GM12878 (cell line): ENCODE measurements at regions not wholly inside any gene's neighbourhood (a gene's known extent, or its start where the extent isn't known, plus 50 kb on each side); places are given as distances from the start of the nearest gene placed in this dataset.

ENCODE experiments used
- ATAC-seq: fragments of 200-7000 bp; cut with Tn5 transposase; 3 replicates; pipeline ENCODE4 v1.9.1; 2020; ENCODE audit warnings: mild to moderate bottlenecking, moderate library complexity
- BruUV-seq: library from RNA; stranded (reverse); fragments of 400-500 nt; replicated peaks from 2 replicates; lab custom pipeline; 2021; lab: Mats Ljungman, UMichigan
- CTCF ChIA-PET: fragments of 300-600 bp; sonication (Branson Sonifier 250); formaldehyde crosslinking; extraction: SDS; loops from one replicate; lab custom pipeline; 2021; ENCODE audit warnings: inconsistent platforms; lab: Yijun Ruan, JAX
- POLR2A ChIA-PET: fragments of 350-600 bp; formaldehyde crosslinking; extraction: SDS; loops from one replicate; lab custom pipeline; 2021; ENCODE audit warnings: inconsistent platforms; lab: Charles Lee
- RAD21 ChIA-PET: fragments of 300-600 bp; sonication (Branson Sonifier 250); formaldehyde crosslinking; loops from one replicate; lab custom pipeline; 2023; ENCODE audit warnings: antibody characterized with exemption; ENCODE audit not compliant: unreplicated experiment; lab: Charles Lee
- SMC1A ChIA-PET: fragments of 300-600 bp; sonication (Branson Sonifier 250); formaldehyde crosslinking; loops from one replicate; lab custom pipeline; 2023; ENCODE audit not compliant: unreplicated experiment, uncharacterized antibody; lab: Charles Lee
- DNase-seq: peaks from one replicate; pipeline ENCODE4 v3.0.0-alpha.2; 2011; ENCODE audit warnings: low read depth, low spot score
- FAIRE-seq: peaks from 3 replicates; lab custom pipeline; 2011; peaks lifted over from hg19 to GRCh38; lab: Jason Lieb, UNC
- H2AFZ ChIP-seq: 2 replicates; pipeline ENCODE4 v1.6.0; 2011; ENCODE audit warnings: low read depth, low read length, control low read depth; ENCODE audit not compliant: control insufficient read depth
- H3K27ac ChIP-seq: 2 replicates; pipeline ENCODE4 v1.5.1; 2011; ENCODE audit warnings: control low read depth; ENCODE audit not compliant: control insufficient read depth, insufficient read depth
- H3K27me3 ChIP-seq, 2 experiments: replicated peaks in 1 of 2; 2 replicates each; pipeline versions ENCODE4 v1.6.0 to v1.6.1; 2011; ENCODE audit warnings: low read length in 1 of 2; ENCODE audit not compliant: control insufficient read depth in 2 of 2, insufficient read depth in 2 of 2
- H3K36me3 ChIP-seq, 2 experiments: 2 replicates each; pipeline ENCODE4 v1.5.1; 2011; ENCODE audit warnings: low read length in 1 of 2; ENCODE audit not compliant: control insufficient read depth in 2 of 2, insufficient read depth in 2 of 2
- H3K4me1 ChIP-seq: 2 replicates; pipeline ENCODE4 v1.6.1; 2011; ENCODE audit warnings: mild to moderate bottlenecking, low read length, moderate library complexity, mixed read lengths; ENCODE audit not compliant: control insufficient read depth, insufficient read depth
- H3K4me2 ChIP-seq: 2 replicates; pipeline ENCODE4 v1.6.0; 2011; ENCODE audit warnings: control low read depth; ENCODE audit not compliant: control insufficient read depth, insufficient read depth
- H3K4me3 ChIP-seq: fragments of 200-600 bp; sonication (generic); 2 replicates; pipeline ENCODE4 v1.5.1; 2016
- H3K79me2 ChIP-seq: 2 replicates; pipeline ENCODE4 v1.6.0; 2011; ENCODE audit warnings: low read length; ENCODE audit not compliant: control insufficient read depth, insufficient read depth
- H3K9ac ChIP-seq: 2 replicates; pipeline ENCODE4 v1.8.0; 2011; ENCODE audit warnings: low read length, control low read depth, mixed read lengths; ENCODE audit not compliant: control insufficient read depth, insufficient read depth
- H3K9me3 ChIP-seq: replicated peaks from 3 replicates; pipeline ENCODE4 v1.5.1; 2011; ENCODE audit warnings: mild to moderate bottlenecking, low read length; ENCODE audit not compliant: control insufficient read depth, insufficient read depth
- H4K20me1 ChIP-seq: 2 replicates; pipeline ENCODE4 v1.6.0; 2011; ENCODE audit not compliant: control insufficient read depth, insufficient read depth
- CBFB ChIP-seq: IDR thresholded peaks from 2 replicates; pipeline ENCODE4 v1.6.1; 2016; ENCODE audit warnings: antibody characterized with exemption, low read depth
- CHD1 ChIP-seq: IDR thresholded peaks from 2 replicates; pipeline ENCODE4 v1.6.1; 2012; ENCODE audit warnings: low read depth, low read length, improper control_type of control experiment
- KDM1A ChIP-seq: fragments of 200-600 bp; sonication (generic); IDR thresholded peaks from 2 replicates; pipeline ENCODE4 v1.6.1; 2016; ENCODE audit warnings: borderline replicate concordance
- MYB ChIP-seq: fragments of 150-350 bp; IDR thresholded peaks from 2 replicates; pipeline ENCODE4 v1.6.1; 2014; ENCODE audit warnings: mild to moderate bottlenecking, low read depth, low read length, borderline replicate concordance
- NR2F1 ChIP-seq: fragments of 450-650 bp; conservative IDR thresholded peaks from 2 replicates; pipeline ENCODE4 v1.6.1; 2017; ENCODE audit warnings: mild to moderate bottlenecking
- PAX8 ChIP-seq: fragments of 450-650 bp; IDR thresholded peaks from 2 replicates; pipeline ENCODE4 v1.6.1; 2017; ENCODE audit warnings: mild to moderate bottlenecking, moderate library complexity
- RELA ChIP-seq: fragments of 450-650 bp; IDR thresholded peaks from 2 replicates; pipeline ENCODE4 v1.8.0; 2014; ENCODE audit warnings: borderline replicate concordance; ENCODE audit not compliant: partially characterized antibody
- RUNX3 ChIP-seq: IDR thresholded peaks from 2 replicates; pipeline ENCODE4 v1.6.1; 2012; ENCODE audit warnings: low read length, inconsistent platforms
- SIN3A ChIP-seq: IDR thresholded peaks from 2 replicates; pipeline ENCODE4 v1.6.1; 2012; ENCODE audit warnings: low read depth, low read length, improper control_type of control experiment
- SMAD5 ChIP-seq: IDR thresholded peaks from 2 replicates; pipeline ENCODE4 v1.6.1; 2016; ENCODE audit warnings: antibody characterized with exemption, low read depth
- SPI1 ChIP-seq: IDR thresholded peaks from 2 replicates; pipeline ENCODE4 v1.6.1; 2011; ENCODE audit warnings: low read depth, mild to moderate bottlenecking, low read length, moderate library complexity, borderline replicate concordance; ENCODE audit not compliant: insufficient read depth
- SUZ12 ChIP-seq: fragments of 200-600 bp; sonication (generic); IDR thresholded peaks from one replicate; pipeline ENCODE4 v1.6.1; 2018; ENCODE audit warnings: antibody characterized with exemption, mild to moderate bottlenecking; ENCODE audit not compliant: unreplicated experiment
- TARDBP ChIP-seq: IDR thresholded peaks from 2 replicates; pipeline ENCODE4 v1.6.1; 2016; ENCODE audit warnings: borderline replicate concordance
- USF2 ChIP-seq: IDR thresholded peaks from 2 replicates; pipeline ENCODE4 v1.6.1; 2011; ENCODE audit warnings: low read depth, low read length, improper control_type of control experiment, borderline replicate concordance
- YY1 ChIP-seq: IDR thresholded peaks from 2 replicates; pipeline ENCODE4 v1.6.1; 2011; ENCODE audit warnings: low read depth, mild to moderate bottlenecking, low read length
- ZBTB11 ChIP-seq: fragments of 450-650 bp; formaldehyde crosslinking; IDR thresholded peaks from 2 replicates; pipeline ENCODE4 v1.5.0; 2022; ENCODE audit warnings: mild to moderate bottlenecking, missing genetic modification characterization
- ZNF217 ChIP-seq: fragments of 450-650 bp; IDR thresholded peaks from 2 replicates; pipeline ENCODE4 v1.6.1; 2017; ENCODE audit warnings: antibody characterized with exemption, mild to moderate bottlenecking
- ZNF274 ChIP-seq: IDR thresholded peaks from one replicate; pipeline ENCODE4 v1.8.0; 2011; ENCODE audit not compliant: insufficient read length, insufficient read depth
- ZNF384 ChIP-seq: IDR thresholded peaks from 2 replicates; pipeline ENCODE4 v1.6.1; 2012; ENCODE audit warnings: low read depth, mild to moderate bottlenecking, low read length, improper control_type of control experiment, borderline replicate concordance
- ZNF622 ChIP-seq: fragments of 450-650 bp; IDR thresholded peaks from 2 replicates; pipeline ENCODE4 v1.6.1; 2017; ENCODE audit warnings: mild to moderate bottlenecking, inconsistent platforms
- WGBS: methylation state at CpG from one replicate; pipeline ENCODE4 v1.1.6; 2016; ENCODE audit warnings: low lambda C conversion rate; ENCODE audit not compliant: insufficient replicate concordance, insufficient coverage; ENCODE audit errors: missing lambda C conversion rate; 5-methylcytosine and 5-hydroxymethylcytosine counted together
- in situ Hi-C: fragments of 300-500 bp; cut with MboI; formaldehyde crosslinking; loops from 9 replicates; pipeline ENCODE4 v1.14.3; 2018; ENCODE audit warnings: mixed read lengths
- intact Hi-C: fragments of 100-400 bp; cut with micrococcal nuclease; formaldehyde crosslinking; loops from one replicate; pipeline ENCODE4 v1.14.2; 2022; ENCODE audit not compliant: unreplicated experiment

GRCh38 chr1:78222225-78222959 is 176.6 kb downstream of the GIPC2 start:
- H3K79me2 ChIP-seq, result no peaks in the 10 kb centered on the region
- intact Hi-C loops, result no loop called here
- H3K27ac ChIP-seq, result no peak overlapping the region
- H4K20me1 ChIP-seq, result no peaks in the 10 kb centered on the region
- no peak overlapping the region for H2AFZ ChIP-seq
- no peaks in the 10 kb centered on the region for H3K9me3 ChIP-seq
- SMC1A ChIA-PET, result no interaction called here
- in situ Hi-C loops, result no loop called here
- RAD21 ChIA-PET, result no interaction called here
- no peak for TF ChIP-seq SIN3A
- TF ChIP-seq CHD1, result no peak
- TF ChIP-seq MYB, result no peak
- TF ChIP-seq ZNF384, result no peak
- no peak for TF ChIP-seq ZBTB11 (CRISPR knock-in tag)
- TF ChIP-seq USF2, result no peak
- TF ChIP-seq RUNX3, result no peak
- TF ChIP-seq SUZ12, result no peak
- TF ChIP-seq RELA, result no peak
- no peak for TF ChIP-seq TARDBP
- TF ChIP-seq YY1, result no peak
- TF ChIP-seq NR2F1, result no peak
- TF ChIP-seq SPI1, result no peak
- no peak for TF ChIP-seq PAX8
- TF ChIP-seq CBFB, result no peak
- TF ChIP-seq KDM1A, result no peak
- no peak for TF ChIP-seq ZNF622
- TF ChIP-seq ZNF217, result no peak
- TF ChIP-seq ZNF274, result no peak
- no peak for TF ChIP-seq SMAD5
- no TSS peak for BruUV-seq
- H3K4me1 ChIP-seq, result no peaks in the 10 kb centered on the region
- no peak for DNase-seq
- H3K4me3 ChIP-seq, result no peak overlapping the region
- WGBS, result 0% methylated on average over 5 of the region's 5 CpGs
- no peaks in the 10 kb centered on the region for H3K36me3 ChIP-seq
- no peak overlapping the region for H3K4me2 ChIP-seq
- H3K27me3 ChIP-seq, result no peaks in the 10 kb centered on the region
- POLR2A ChIA-PET, result no interaction called here
- CTCF ChIA-PET, result no interaction called here
- no peak overlapping the region for H3K9ac ChIP-seq
- no peak for FAIRE-seq
- ATAC-seq, result no peak
